Upper lobe of left lung (tissue), 4 donors: ENCODE measurements at regions not wholly inside any gene's neighbourhood (a gene's known extent, or its start where the extent isn't known, plus 50 kb on each side); places are given as distances from the start of the nearest gene placed in this dataset.

Experiments
- CTCF ChIP-seq, 6 experiments: fragments of 450-650 bp in 4 of 6; fragments of 200-600 bp in 2 of 6; sonication (generic) in 2 of 6; IDR thresholded peaks; one replicate each; pipeline ENCODE4 v1.5.1; 2016 to 2019; ENCODE audit warnings: antibody characterized with exemption in 6 of 6
- EP300 ChIP-seq, 4 donors: sonication (generic); formaldehyde crosslinking; IDR thresholded peaks; one replicate each; pipeline ENCODE4 v1.5.1; 2017; ENCODE audit warnings: antibody characterized with exemption in 4 of 4, control low read depth in 2 of 4
- POLR2A ChIP-seq, 4 donors: fragments of 450-650 bp; IDR thresholded peaks; one replicate each; pipeline ENCODE4 v1.5.1; 2016 to 2017; ENCODE audit warnings: antibody characterized with exemption in 4 of 4, mild to moderate bottlenecking in 2 of 4
- POLR2AphosphoS5 ChIP-seq, 2 donors: sonication (generic); formaldehyde crosslinking; IDR thresholded peaks; one replicate each; pipeline ENCODE4 v1.5.1; 2017; ENCODE audit warnings: antibody characterized with exemption in 2 of 2

GRCh38 chr2:194090251-194090905 is 1566.6 kb upstream of the SLC39A10 start:
- no peak for TF ChIP-seq POLR2A (IDR thresholded peaks at IDR 0.05)
- no peak for TF ChIP-seq CTCF (IDR thresholded peaks at IDR 0.05)
- no peak for TF ChIP-seq POLR2AphosphoS5 (IDR thresholded peaks at IDR 0.05)
- TF ChIP-seq EP300 (IDR thresholded peaks at IDR 0.05), result no peak
